Motor neuron (in vitro differentiated cells): ENCODE measurements at regions not wholly inside any gene's neighbourhood (a gene's known extent, or its start where the extent isn't known, plus 50 kb on each side); places are given as distances from the start of the nearest gene placed in this dataset.

Experiments
- ATAC-seq, 8 experiments: fragments of 200-7000 bp; cut with Tn5 transposase; replicated peaks in 6 of 8; 2 replicates each; pipeline ENCODE4 v1.8.0; 2021; ENCODE audit warnings: mild to moderate bottlenecking in 8 of 8, moderate library complexity in 8 of 8
- H3K27ac ChIP-seq, 2 donors: fragments of 250-450 bp; sonication (Bioruptor Pico); 2 replicates each; pipeline ENCODE4 v1.9.0; 2021; ENCODE audit warnings: antibody characterized with exemption in 2 of 2, mild to moderate bottlenecking in 2 of 2, moderate library complexity in 1 of 2
- H3K4me1 ChIP-seq, 2 donors: fragments of 250-450 bp; sonication (Bioruptor Pico); replicated peaks in 1 of 2; 2 replicates each; pipeline ENCODE4 v1.6.1; 2021; ENCODE audit warnings: antibody characterized with exemption in 2 of 2, mild to moderate bottlenecking in 2 of 2, moderate library complexity in 1 of 2
- H3K4me3 ChIP-seq, 5 donors: fragments of 250-450 bp; sonication (Bioruptor Pico); 2 replicates each; pipeline ENCODE4 v1.9.0; 2021; ENCODE audit warnings: antibody characterized with exemption in 5 of 5, mild to moderate bottlenecking in 5 of 5, moderate library complexity in 4 of 5
- WGBS, 10 experiments: fragments of 450-650 bp; shearing (Covaris generic); methylation state at CpG; one replicate each; pipeline ENCODE4 v1.0.0; 2022; 5-methylcytosine and 5-hydroxymethylcytosine counted together
- in situ Hi-C, 9 experiments: fragments of 400-800 bp; cut with MboI; loops; one replicate each; pipeline ENCODE4 v1.15.0; 2021; ENCODE audit warnings: low sequenced_read_pairs in 9 of 9, low pct_unique_long_range_greater_than_20kb in 2 of 9; ENCODE audit not compliant: unreplicated experiment in 9 of 9

GRCh38 chr7:106419455-106420182 is 134.8 kb upstream of the NAMPT start:
- H3K4me3 ChIP-seq, result no peak overlapping the region
- ATAC-seq, result no peak
- in situ Hi-C loops, result no loop called here
- H3K27ac ChIP-seq, result no peak overlapping the region
- 79 to 95% (median 91%) methylated on average over 3 to 9 of the region's 9 CpGs; no CpG with 5 or more reads in 3 of the 10 experiments for WGBS, 10 experiments
- peaks cover 9 to 16% of the 10 kb centered on the region in 2 donors for H3K4me1 ChIP-seq

DNA sequence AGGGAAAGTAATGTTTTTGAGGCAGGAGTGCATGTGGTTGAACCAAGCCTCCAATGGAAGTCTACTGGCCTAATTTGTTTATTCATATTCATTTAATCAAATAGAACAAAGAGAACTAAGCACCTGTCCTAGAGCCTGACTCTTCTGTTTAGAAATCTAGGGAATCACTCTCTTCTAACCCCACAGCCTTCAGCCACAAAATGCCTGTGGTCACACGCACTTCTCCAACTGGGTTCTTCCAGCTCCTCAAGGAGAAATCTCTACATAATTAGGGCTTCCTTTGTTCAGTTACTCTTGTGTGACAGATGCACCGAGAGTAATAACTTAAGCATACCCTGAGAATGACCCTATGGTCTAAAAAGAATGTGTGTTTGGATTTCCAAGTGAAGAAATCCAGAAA is 133.7 kb upstream of the NAMPT start:
- in situ Hi-C loops, result no loop called here
- ATAC-seq, result no peak
- Histone ChIP-seq H3K4me3 (no peak overlapping the region), H3K4me1 (peaks cover 2 to 8% of the 10 kb centered on the region in 2 donors), H3K27ac (no peak overlapping the region)
- 42 to 100% (median 68%) methylated on average over 1 to 2 of the region's 2 CpGs; no CpG with 5 or more reads in 2 of the 10 experiments for WGBS, 10 experiments

- peak in 1 of 8 experiments; percentile 3 for ATAC-seq
- no peak overlapping the region for H3K27ac ChIP-seq
- H3K4me1 ChIP-seq, result peaks cover 2 to 8% of the 10 kb centered on the region in 2 donors
- WGBS, 10 experiments, result 20 to 89% (median 64%) methylated on average over 1 of the region's 1 CpG; no CpG with 5 or more reads in 4 of the 10 experiments
- H3K4me3 ChIP-seq, result no peak overlapping the region
- in situ Hi-C loops, result no loop called here
These were observed 133.3 kb upstream of the NAMPT start for GRCh38 chr7:106418094-106418493.

DNA sequence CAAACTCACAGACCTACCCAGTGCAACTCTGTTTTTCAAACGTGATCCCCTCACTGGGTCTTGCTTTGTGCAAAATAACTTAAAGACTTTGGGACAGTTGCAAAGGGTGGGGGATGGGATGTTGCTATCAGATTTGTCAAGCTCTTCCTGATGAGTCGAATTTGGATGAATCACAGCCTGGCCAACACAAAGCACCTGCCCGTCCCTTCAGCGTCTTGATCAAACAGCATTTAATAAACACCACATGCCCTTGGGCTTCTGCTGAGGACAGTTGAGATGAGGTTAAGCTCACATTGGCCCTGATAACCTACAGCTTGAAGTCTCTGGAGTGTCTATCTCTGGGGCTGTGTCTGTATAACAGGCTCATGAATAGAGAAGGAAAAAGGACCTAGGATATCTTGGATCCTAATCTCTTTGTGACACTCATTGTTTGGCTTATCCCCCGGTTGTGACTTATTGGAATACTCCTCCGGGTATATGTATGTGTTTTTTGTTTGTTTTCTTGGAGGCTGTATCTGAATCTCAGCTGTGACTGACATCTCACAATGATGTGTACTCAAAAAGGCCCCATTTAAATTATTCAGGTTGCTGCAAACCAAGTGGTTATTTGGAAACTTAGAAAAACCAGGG is 132.6 kb upstream of the NAMPT start:
- WGBS, 10 experiments, result 8 to 73% (median 46%) methylated on average over 1 to 6 of the region's 6 CpGs; no CpG with 5 or more reads in 1 of the 10 experiments
- no peak overlapping the region for H3K4me3 ChIP-seq
- in situ Hi-C loops, result no loop called here
- no peak overlapping the region for H3K27ac ChIP-seq
- H3K4me1 ChIP-seq, result peaks cover 2 to 8% of the 10 kb centered on the region in 2 donors
- no peak for ATAC-seq

DNA sequence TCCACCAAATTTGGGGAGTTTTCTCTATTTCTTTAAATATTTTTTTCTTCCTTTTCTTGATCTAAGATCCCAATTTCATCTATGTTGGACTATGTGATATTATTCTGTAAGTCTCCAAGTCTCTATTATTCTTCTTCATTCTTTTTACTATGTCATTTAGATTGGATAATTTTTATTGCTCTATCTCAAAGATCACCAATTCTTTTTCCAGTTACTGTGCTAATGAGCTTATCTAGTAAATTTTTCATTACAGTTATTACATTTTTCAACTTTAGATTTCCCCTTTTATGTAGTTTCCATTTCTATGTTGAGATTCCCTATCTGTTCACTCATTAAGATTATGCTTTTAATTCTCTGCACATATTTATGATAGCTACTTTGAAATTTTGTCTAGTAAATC is 131.6 kb upstream of the NAMPT start:
- no peak for ATAC-seq
- Histone ChIP-seq H3K4me1 (peaks cover 1 to 4% of the 10 kb centered on the region in 2 donors), H3K27ac (no peak overlapping the region), H3K4me3 (no peak overlapping the region)
- in situ Hi-C loops, result no loop called here

GRCh38 chr7:106415433-106415832 is 130.7 kb upstream of the NAMPT start:
- ATAC-seq, result no peak
- in situ Hi-C loops, result no loop called here
- no peak overlapping the region for H3K4me3 ChIP-seq
- no peak overlapping the region for H3K27ac ChIP-seq
- peaks cover 0 to 6% of the 10 kb centered on the region in 2 donors for H3K4me1 ChIP-seq

DNA sequence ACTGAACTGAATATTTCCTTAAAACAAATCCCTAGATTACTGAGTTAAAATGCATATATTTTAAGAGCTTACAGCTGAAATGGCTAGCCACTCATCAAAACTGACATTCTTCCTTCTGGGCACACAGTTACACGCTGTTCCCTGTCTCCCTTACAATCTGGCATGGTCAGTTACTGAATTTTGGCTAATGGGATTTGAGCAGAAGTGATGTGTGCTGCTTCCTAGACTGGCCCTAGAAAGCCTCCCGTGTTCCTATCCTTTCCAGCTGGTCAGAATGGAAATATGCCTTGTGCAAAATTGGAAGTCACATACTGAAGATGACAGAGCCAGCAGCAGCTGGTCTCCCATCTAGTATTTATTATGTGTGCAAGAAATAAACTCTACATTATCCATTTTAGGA is 128.7 kb upstream of the NAMPT start:
- no peak overlapping the region for H3K4me3 ChIP-seq
- in situ Hi-C loops, result no loop called here
- no peak overlapping the region for H3K27ac ChIP-seq
- WGBS, 10 experiments, result 17 to 96% (median 40%) methylated on average over 1 to 2 of the region's 2 CpGs; no CpG with 5 or more reads in 3 of the 10 experiments
- H3K4me1 ChIP-seq, result peaks cover 0 to 6% of the 10 kb centered on the region in 2 donors
- no peak for ATAC-seq

DNA sequence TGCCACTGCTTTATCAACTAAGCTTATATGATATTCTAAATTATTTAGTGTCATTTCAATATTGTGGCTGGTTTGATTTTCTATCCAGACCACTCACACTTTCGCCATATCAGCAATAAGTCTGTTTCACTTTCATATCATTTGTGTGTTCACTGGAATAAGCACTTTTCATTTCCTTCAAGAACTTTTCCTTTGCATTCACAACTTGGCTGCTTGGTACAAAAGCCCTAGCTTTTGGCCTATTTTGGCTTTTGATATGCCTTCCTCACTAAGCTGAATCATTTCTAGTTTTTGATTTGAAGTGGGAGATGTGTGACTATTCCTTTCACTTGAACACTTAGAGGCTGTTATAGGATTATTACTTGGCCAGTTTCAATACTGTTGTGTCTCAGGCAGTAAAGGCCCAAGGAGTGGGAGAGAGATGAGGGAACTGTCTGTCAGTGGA is 120.9 kb upstream of the NAMPT start:
- 0 to 17% methylated on average over 1 of the region's 1 CpG; no CpG with 5 or more reads in 8 of the 10 experiments for WGBS, 10 experiments
- in situ Hi-C loops, result no loop called here

DNA sequence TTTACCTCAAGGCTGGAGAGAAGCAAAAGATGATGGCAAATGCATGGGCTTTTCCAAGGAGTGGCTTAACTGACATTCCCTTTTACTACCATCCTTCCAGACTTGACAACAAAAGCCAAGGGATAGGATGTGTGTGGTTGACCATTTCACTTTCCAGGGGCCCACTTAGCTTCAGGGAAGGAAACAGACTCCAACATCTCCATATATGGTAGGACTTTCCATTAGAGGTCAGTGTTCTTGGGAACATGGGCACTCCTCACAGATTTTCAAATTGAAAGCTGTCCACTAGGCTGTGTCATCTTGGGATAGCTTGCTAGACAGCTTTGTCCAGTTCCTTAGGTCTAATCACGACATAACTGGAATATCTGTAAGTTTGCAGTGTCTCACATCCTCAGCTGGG is 118.1 kb upstream of the NAMPT start:
- Histone ChIP-seq H3K4me3 (no peak overlapping the region), H3K27ac (no peak overlapping the region), H3K4me1 (peaks cover 4 to 6% of the 10 kb centered on the region in 2 donors)
- no peak for ATAC-seq
- in situ Hi-C loops, result no loop called here
- whole genome bisulfite sequencing, 10 experiments, result 0 to 100% (median 82%) methylated on average over 1 of the region's 1 CpG; no CpG with 5 or more reads in 4 of the 10 experiments

More for the DNA sequence above, 120.9 kb upstream of the NAMPT start:
- no peak overlapping the region for H3K27ac ChIP-seq
- peaks cover 4 to 6% of the 10 kb centered on the region in 2 donors for H3K4me1 ChIP-seq
- H3K4me3 ChIP-seq, result no peak overlapping the region
- ATAC-seq, result no peak

GRCh38 chr7:106400923-106401322 is 116.1 kb upstream of the NAMPT start:
- peaks cover 4 to 6% of the 10 kb centered on the region in 2 donors for H3K4me1 ChIP-seq
- no peak overlapping the region for H3K27ac ChIP-seq
- H3K4me3 ChIP-seq, result no peak overlapping the region
- in situ Hi-C loops, result no loop called here
- no peak for ATAC-seq
- 0 to 100% (median 50%) methylated on average over 1 to 3 of the region's 3 CpGs for WGBS, 10 experiments

- ATAC-seq, result no peak
- Histone ChIP-seq H3K4me3 (no peak overlapping the region), H3K4me1 (peaks cover 4 to 6% of the 10 kb centered on the region in 2 donors), H3K27ac (no peak overlapping the region)
- in situ Hi-C loops, result no loop called here
These were observed 114.0 kb upstream of the NAMPT start for GRCh38 chr7:106398786-106399185.

- Histone ChIP-seq H3K27ac (no peak overlapping the region), H3K4me1 (peaks cover 4 to 6% of the 10 kb centered on the region in 2 donors), H3K4me3 (no peak overlapping the region)
- WGBS, 10 experiments, result 81 to 100% (median 89%) methylated on average over 1 to 5 of the region's 5 CpGs; no CpG with 5 or more reads in 4 of the 10 experiments
- ATAC-seq, result no peak
- in situ Hi-C loops, result no loop called here
These were observed 113.2 kb upstream of the NAMPT start for GRCh38 chr7:106397994-106398393.

DNA sequence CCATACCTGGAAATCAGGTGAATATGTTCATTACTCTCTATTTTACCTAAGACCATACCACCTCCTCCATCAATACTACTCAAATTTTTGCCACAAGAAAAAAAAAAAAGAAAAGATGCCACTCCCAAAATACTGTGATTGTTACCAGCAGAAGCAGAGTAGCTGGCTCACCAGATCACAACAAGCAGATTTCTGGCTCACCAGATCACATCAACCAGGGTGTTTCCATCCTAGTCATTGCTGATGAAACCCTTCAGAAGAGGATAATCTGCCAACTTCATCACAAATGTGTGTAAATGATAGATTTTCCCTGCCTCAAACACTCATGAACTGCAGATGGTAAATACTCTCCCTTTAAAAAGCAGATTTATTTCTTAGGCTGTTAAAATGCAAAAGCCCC is 109.7 kb upstream of the NAMPT start:
- Histone ChIP-seq H3K27ac (no peak overlapping the region), H3K4me1 (no peaks in the 10 kb centered on the region), H3K4me3 (no peak overlapping the region)
- in situ Hi-C loops, result no loop called here
- ATAC-seq, result no peak
